PC-9 (cell line): ENCODE measurements at regions not wholly inside any gene's neighbourhood (a gene's known extent, or its start where the extent isn't known, plus 50 kb on each side); places are given as distances from the start of the nearest gene placed in this dataset.

Source experiments
- CTCF ChIP-seq: fragments of 200-600 bp; sonication (generic); conservative IDR thresholded peaks from 2 replicates; pipeline ENCODE4 v1.6.1; 2017; ENCODE audit warnings: mixed run types, antibody characterized with exemption, mild to moderate bottlenecking, moderate library complexity
- EZH2 ChIP-seq: fragments of 200-600 bp; sonication (generic); IDR thresholded peaks from 2 replicates; pipeline ENCODE4 v1.8.0; 2017; ENCODE audit warnings: antibody characterized with exemption, low read depth

DNA sequence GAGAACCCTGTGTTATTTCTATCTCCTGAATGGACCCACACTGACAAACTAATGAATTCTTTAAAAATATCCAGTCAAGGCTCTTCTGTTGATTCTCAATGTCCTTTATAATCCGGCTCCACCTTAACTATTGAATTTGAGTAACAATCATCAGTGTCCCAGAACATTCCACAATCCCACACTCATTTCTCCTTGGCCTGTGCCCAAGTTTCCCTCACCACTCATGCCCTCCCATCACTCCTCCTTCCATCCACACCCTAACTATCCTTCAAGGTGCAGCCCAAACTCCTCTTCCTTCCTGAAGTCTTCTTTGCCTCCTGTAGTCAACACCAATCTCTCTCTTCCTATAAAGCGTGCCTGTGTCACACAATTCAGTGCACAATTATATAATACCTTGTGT lies 106.1 kb downstream of the NUDT12 start:
- TF ChIP-seq CTCF (no peak), EZH2 (no peak)
